A172 (cell line): ENCODE measurements at regions not wholly inside any gene's neighbourhood (a gene's known extent, or its start where the extent isn't known, plus 50 kb on each side); places are given as distances from the start of the nearest gene placed in this dataset.

ENCODE experiments used
- DNase-seq: peaks from one replicate; pipeline ENCODE4 v3.0.0-alpha.2; 2015; ENCODE audit warnings: low spot score

DNA sequence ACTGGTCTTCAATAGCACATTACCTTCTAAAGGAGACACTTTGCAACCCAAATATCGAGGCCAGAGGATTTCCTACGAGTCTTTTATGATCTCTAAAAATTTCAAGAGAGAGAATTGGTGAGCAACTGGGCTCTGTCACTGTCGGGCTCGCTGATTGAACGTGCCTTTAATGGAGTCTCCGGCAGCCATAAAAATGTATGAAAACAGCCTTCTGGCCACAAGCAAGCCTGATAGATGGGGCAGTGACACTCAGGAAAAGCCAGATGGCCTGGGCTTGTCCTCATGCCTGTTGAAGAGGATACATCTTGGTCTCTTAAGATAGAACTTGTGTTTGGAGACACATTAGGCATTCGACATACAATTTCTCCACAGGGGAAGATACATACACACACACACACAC is 419.5 kb upstream of the PROK2 start:
- no peak for DNase-seq

DNA sequence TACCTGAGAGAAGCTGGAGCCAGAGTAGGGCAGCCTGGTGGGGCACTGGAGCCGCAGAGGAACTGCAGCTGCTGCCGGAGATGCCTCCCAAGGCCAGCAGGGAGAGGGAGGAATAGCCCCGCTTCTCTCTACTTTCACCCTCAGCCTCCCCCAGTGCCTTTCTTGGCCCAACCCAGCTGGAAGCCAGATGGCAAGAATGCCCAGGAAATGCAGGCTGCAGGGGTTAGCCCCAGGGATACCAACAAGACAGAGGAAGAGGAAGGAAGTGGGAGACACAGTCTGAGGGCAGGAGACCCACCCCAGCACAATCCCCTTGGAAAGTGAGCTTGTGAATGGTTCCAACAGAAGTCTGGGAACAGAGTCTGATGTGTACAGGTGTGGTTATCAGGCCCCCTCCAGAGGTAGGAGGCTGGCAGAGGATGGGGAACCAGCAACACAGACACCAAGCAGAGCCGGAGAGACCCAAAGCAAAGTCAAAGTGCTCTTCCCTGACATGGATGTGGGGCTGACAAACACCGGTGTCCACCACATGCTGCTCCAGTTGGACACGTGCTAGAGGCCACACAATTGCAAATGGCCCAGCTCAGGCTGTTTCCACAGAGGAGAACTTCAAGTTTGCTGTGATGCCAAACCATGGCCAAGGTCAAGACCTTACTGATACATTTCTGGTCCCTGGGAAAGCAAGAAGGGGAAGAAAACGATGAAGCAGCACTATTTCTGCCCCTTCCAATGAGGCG is 418.8 kb upstream of the PROK2 start:
- DNase-seq, result no peak

DNA sequence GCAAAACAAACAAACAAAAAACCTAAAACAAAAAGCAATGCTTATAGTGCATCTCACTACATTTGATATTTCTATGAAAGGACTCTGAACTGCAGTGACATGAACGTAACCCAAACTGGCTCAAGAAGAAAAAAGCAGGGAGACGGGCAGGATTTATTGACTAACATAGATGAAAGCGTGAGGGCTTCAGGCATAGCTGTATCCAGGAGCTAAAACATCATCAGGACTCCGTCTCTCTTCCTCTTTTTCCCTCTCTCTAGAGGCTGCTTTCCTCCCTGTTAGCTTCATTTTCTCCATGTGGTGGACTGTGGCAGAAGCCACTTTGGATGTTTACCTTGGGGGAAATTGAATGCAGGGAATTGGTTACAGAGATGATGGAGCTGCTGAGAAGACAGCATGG is 418.2 kb upstream of the PROK2 start:
- DNase-seq, result no peak

DNA sequence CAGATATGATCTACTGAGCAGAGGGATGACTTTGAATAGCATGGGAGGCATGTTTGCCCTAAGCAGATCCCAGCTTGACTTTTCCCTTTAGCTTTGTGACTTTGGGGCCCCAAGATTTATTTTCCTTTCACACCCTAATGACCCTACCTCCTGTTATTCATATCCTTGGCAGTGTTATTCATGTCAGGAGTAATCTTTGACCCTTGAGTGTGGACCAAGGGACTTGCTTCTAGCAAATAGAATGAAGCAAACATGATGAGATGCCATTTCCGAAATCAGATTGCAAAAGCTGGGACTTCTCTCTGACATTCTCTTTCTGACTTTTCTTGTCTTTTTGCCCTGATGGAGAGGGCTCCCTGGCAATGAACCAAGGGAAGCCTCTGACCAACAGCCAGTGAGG is 415.4 kb upstream of the PROK2 start:
- no peak for DNase-seq

DNA sequence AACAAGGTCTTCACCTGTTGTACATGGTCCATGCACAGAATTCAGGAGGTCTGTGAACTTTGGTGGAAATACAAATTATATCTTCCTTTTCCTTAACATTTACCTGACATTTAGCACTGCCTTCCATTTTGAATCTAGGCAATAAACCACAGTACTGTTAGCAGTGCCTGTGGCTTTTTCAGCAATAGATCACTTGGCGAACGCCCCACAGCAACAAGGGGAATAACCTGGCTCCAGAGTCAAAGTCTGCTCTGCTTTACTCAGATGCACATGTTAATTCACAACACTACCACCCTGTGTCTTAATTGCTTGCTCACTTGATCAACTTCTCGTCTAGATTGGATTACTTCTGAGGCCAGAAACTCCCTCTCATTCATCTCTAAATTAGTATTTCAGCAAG is 414.6 kb upstream of the PROK2 start:
- DNase-seq, result no peak

DNA sequence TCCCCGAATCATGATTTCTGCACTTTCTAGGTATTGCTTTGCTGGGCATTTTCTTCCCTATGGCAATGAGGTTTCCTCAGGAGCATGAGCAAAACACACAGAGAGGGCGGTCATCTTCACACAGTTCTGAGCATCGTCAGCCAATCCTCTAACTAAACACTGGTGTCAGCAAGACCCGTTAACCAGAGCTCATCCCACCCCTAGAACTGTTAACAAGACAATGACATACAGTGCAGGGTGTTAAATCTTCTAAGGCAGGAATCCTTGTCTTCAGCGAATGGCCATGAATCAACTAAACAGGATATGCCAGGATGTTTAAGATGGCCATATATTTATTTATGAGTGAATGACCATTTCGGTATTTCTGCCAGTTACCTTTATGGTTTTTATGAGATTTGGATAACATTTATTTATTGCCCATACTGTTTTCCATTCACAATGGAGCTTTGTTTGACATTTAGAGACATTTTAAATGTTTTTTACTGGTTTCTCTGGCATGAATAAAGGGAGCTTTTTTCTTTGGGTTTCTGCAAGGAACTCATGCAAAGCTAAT is 411.5 kb upstream of the PROK2 start:
- DNase-seq, result no peak

DNA sequence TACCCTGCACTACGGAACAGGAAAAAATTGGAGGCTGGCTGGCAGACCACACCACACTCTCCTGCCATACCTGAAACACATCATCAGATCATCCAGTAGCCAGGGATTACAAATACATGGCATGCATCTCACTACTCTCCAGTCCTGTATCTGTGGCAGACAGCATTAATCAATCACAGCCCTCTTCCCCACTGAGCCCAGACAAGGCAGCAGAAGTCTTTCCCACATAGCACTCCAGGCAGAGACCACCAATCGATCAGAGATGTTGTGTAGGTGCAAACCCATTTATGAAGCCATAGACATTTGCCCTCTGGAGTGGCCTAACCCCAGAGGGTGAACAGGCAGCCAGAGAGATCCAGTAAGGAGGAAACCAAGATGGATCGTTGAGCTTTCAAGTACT is 410.9 kb upstream of the PROK2 start:
- no peak for DNase-seq

DNA sequence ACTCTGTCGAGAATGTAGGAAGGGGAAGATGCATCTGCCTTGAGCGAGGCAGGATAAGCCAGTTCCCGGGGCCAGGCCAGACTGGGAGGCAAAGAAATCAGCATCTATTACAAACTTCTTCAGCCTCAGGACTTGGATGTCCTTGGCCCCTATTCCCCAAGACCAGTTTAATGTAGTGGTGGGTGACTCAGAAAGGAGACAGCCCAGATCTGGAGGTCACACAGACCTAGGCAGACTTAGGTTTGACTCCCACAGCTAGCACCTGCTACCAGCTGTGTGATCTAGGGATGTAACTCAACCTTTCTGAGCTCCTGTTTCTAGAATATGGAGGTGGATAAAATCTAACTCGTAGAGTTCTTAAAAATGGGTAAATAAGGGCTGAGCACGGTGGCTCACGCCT is 409.5 kb upstream of the PROK2 start:
- no peak for DNase-seq

DNA sequence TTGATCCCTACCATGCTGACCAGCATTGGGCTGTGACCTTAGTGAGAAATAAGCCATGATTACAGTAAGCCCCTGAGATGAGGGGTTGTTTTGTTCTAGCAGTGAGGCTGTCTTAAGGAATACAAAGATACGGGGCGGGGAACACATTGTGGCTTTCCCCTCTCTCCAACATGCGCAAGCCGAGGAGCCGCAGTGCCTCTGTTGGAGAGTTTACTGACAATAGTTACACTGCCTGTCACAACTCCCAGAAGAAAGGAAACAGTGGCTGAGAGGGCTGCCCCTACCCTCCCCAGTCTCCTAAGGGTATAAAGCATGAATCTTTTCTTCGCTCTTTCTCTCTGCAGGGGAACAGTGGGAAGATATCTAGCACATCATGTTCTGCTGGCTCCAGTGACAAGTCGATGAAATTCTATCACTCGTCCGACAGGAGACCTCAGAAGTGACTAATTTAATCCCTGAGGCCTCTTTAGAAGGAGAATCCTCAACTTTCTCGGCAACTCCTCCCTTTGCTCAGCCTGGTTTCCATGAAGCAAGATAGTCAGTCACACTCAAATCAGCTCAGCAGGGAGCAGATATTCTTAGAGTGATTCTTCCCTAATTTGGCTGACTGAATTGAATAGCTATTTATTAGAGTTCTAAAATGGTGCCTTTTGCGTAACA is 409.0 kb upstream of the PROK2 start:
- DNase-seq, result no peak

DNA sequence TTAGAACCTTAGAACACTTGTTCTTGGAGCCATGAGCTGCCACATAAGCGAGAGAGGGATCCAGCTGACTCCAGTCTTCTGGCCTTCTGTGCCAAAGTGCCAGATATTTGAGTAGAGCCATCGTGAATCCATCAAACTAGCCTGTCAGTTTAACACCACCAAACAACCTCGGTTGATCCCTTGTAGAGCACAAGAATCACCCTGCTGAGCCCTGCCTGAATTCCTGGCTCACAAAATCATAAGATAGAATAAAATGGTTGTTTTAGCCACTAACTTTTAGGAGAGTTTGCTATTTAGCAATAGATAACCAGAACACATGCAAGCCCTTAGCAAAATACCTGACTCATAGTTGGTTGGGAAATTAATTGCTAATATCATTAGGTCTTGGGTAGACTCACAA is 407.6 kb upstream of the PROK2 start:
- DNase-seq, result no peak

DNA sequence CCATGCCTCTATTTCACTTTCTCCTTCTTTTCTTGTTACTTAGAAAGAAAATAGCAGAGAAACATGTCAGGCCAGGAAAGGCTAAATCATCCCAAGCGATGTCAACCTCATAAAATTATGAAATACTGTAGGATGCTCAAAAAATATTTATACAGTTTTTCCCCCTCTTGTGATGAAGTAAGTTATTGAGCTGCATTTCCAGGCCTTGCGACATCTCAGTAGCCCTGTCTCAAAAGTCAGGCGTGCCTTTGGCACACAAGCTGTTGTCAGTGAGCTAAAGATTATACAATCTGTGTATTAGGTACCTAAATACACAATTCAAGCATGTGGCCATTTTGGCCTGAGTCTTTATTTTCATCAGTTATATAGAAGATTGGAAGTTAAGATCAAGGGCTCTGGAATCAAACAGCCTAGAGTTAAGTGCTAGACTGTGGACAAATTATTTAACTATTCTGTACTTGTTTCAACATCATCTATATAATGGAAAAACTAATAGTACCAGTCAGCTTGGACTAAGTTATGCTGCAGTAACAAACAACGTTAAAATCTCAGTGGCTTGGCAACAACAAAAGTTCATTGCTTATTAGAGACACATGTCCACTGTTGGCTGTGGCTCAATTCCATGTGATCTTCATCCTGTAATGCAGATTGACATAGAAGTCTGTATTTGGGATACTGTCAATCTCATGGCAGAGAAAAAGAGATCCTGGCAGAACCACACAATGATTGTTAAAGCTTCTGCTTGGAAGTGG is 406.4 kb upstream of the PROK2 start:
- DNase-seq, result no peak

DNA sequence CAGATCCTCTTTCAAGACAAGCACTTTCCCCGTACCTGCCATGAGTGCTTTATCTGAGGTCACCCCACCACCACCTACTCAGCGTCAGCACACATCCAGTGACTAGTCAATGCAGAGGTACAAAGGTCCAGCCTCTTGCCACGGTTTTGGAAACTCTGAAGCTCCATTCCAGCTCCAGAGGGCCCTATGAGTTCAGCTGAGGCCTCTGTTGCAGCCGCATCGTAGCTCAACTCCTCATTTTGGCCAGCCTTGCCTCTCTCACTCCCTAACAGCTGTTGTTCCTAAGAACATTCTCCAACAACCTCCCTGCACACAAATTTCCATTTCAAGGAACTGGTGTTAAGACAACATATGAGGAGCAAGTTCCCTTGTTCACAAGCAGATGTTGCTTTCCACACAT is 405.1 kb upstream of the PROK2 start:
- DNase-seq, result no peak

DNA sequence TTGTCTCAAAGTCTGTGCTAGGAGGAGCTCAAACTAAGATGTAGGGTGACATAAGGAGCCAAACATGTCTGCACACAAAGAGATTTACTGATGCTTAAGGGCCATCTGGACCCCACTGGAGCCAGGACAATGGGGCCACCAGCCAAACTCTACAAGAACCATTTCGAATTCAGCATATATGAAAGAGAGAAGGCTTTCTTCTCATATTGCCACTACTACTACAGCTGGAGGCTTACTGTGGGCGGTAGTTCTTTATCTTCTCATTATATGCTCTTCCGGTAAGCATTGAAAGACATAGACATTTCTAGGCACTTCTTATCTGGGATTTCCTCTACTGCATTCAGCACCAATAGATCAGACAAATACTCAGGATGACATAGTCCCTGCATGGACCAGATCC is 404.4 kb upstream of the PROK2 start:
- no peak for DNase-seq

DNA sequence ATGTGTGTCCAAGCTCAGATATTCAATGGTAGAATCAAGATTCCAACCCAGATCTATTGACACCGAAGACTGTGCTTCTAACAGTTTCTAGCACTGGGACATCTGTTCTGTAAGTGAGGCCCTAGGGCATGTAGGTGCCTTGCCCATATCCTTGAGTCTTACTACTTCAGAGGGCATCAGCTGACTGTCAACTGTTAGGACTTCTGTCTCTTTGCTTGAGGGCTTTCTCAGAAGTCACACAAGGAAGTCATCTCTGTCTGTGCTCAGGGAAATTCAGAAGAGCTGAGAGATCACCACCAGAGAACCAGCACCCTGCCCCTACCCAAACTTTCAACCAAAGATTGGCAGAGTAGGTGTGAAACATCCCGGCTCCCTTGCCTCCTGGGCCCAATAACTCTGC is 403.6 kb upstream of the PROK2 start:
- no peak for DNase-seq

DNA sequence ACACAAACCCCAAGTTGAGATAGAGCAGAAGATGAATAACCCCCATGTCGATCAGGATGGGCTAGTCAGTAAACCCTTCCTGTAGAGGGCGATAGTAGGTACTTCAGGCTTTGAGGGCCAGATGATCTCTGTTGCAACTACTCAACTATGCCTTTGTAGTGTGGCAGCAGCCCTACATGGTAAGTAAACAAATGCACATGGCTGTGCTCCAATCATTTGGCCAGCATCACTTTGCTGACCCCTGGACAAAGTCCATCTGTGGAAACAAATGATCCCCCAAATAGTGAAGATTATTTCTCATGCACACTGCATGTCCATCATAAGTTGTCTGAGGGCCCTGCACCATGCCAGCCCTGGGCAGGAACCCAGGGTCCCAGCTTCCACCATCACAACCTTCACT is 402.2 kb upstream of the PROK2 start:
- peak; percentile 3 for DNase-seq

DNA sequence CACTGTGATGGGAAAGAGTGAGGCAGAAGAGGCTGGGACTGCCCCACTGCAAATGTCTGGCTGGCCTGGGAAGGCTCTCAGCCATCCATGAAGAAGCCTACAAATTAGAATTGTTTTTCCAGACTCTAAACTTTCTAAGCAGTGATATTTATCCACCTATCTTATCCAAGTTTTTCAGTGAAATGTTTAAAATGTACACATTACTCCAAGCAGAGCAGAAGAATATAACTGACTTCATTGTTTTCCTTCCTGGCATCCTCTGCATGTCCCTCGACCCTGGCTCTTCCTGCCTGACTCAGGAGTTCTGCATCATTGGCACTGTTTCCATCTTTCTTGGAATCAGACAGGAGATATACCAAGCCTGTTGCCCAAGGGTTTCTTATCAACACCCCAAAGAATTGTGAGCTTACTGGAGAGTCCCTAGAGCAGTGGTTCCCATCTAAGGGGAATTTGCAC is 401.5 kb upstream of the PROK2 start:
- DNase-seq, result peak; percentile 51

DNA sequence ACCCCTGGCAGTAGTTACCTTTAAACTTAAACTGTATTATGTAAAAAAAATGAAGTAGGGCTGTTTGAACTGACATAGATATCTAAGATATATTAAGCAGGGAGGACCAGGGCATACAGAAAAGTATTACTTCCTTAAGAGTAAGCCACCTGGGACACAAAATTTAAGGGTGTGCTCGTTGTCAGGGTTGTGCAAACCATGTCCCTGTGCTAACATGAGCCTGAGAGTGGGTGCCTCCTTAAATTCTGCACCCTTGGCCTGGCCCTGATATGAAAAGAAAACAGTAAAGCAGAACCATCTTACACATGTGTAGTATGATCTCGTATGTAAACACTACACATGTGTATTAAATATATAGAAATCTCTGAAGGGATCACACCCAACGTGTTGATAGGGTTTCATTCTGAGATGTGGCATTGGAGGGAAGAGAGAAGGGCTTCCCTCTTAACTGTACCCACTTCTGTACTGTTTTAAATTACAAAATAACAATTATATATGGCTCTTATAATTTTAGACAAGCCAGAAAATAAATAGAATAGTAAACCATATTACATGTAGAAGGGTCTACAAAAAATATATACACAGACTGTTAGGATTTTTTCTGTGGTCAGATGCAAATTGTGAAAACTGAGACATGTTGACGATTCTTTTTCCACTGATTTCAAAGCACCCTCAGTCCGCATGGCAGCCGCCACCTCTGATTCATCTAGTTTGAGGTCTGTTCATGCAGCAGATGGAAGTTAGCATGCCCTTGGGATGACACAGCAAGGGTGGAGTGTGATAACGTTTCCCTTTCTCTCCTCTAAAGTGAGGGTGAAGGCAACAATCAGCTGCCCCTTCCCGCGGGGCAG is 400.8 kb upstream of the PROK2 start:
- peak; percentile 80 for DNase-seq

DNA sequence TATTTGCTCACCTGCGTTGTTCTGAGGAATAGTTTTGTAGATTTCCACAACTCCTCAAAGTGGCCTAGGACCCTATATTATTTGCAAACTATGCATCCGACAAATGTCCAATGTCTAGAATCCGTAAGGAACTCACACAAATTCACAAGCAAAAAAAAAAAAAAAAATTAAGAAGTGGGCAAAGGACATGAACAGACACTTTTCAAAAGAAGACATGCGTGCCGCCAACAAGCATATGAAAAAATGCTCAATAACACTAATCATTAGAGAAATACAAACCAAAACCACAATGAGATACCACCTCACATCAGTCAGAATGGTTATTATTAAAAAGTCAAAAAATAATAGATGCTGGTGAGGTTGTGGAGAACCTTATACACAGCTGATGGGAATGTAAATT is 398.5 kb upstream of the PROK2 start:
- no peak for DNase-seq

DNA sequence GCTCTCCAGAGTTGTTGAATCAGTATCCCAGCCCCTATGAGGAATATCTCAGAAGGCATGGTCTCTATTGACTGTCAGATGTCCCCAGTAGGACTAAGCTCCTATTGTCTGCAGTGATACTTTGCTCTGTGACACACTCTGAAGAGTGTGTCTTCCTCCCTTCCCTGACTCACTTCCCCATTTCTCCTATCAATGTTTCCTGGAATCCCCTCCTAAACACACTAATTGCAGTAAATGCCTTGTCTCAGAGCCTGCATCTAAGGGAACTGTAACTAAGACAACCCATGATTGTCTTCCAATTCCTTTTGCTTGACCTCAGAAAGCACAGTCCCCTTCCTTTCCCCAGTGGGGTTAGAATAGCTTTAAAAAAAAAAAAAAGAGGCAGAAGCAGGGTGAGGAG is 397.3 kb upstream of the PROK2 start:
- no peak for DNase-seq

DNA sequence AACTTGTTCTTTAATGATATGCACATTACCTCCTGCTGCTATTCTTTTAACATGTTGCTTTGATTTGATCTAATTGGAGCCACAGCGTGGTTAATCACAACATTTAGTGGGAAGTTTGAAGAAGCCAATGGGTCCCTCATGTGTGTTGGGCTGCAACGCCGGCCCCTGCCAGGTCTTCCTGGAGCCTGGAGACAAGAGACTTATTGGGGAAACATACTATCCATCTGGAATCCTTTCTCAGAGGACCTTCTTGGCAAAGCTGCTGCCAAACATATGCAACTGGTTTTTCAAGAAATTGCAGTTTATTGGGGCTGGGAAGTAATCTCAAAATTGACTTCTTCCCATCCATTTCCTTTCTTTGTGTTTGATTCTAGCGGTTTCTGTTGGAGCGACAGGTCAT is 396.3 kb upstream of the PROK2 start:
- no peak for DNase-seq

DNA sequence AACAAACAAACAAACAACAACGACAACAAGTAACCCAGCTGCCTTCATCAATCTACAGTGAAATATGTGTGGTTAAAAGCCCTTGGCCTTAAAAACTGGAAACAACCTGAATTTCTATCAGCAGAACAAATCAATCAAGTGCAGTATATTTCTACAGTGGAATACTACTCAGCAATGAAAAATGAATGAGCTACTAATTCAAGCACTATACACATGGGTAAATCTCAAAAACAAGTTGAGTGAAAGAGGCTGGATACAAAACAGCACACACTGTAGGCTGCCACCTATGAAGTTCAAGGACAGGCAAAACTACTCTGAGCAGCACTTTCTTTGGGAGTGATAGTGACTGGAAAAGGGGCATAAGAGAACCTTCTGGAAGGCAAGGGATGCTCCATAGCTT is 395.5 kb upstream of the PROK2 start:
- DNase-seq, result no peak

DNA sequence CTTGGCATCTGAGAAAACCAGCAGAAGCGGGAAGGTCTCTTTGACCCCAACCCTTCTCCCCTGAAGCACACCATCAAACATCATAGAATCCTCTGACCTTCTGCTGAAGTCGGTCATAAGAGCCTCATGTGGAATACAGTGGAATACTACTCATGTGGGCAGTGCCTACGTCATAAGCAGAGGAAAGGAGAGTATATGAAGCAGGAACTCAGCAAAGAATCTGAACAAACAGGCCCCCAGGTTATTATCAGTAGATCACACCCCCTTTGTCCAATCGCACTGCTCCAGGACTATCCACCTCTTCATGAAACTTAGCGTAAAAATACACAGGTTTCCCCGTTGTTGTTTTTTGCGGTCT is 394.1 kb upstream of the PROK2 start:
- no peak for DNase-seq
